GM21423 (cell line): ENCODE measurements at regions not wholly inside any gene's neighbourhood (a gene's known extent, or its start where the extent isn't known, plus 50 kb on each side); places are given as distances from the start of the nearest gene placed in this dataset.
"Not testable (repeated sequence)": the region's sequence is repeated elsewhere in the genome, so short reads cannot be mapped to it uniquely, and the experiment has no call there.

ENCODE experiments used
- ATAC-seq: cut with Tn5 transposase; IDR thresholded peaks from one replicate; pipeline ENCODE4 v1.9.1; 2021; ENCODE audit warnings: mild to moderate bottlenecking, moderate library complexity; ENCODE audit not compliant: unreplicated experiment

- peak; percentile 99 for ATAC-seq
These were observed 130.1 kb upstream of the ASCC3 start for GRCh38 chr6:101011186-101011585.

- no peak for ATAC-seq
These were observed 132.6 kb upstream of the ASCC3 start for GRCh38 chr6:101013612-101014195.

- no peak for ATAC-seq
These were observed 134.4 kb upstream of the ASCC3 start for GRCh38 chr6:101015541-101015940.

- ATAC-seq = no peak
These were observed 135.0 kb upstream of the ASCC3 start for GRCh38 chr6:101016163-101016562.

GRCh38 chr6:101018157-101018556, 137.0 kb upstream of the ASCC3 start:
- ATAC-seq = no peak

- no peak for ATAC-seq
These were observed 140.4 kb upstream of the ASCC3 start for GRCh38 chr6:101021504-101021903.

GRCh38 chr6:101042966-101043365, 161.8 kb upstream of the ASCC3 start:
- no peak for ATAC-seq

GRCh38 chr6:101058296-101058695, 177.2 kb upstream of the ASCC3 start:
- ATAC-seq = no peak

GRCh38 chr6:101066481-101066880, 185.4 kb upstream of the ASCC3 start:
- no peak for ATAC-seq

- no peak for ATAC-seq
These were observed 188.2 kb upstream of the ASCC3 start for GRCh38 chr6:101069191-101069795.

GRCh38 chr6:101070044-101070608, 189.0 kb upstream of the ASCC3 start:
- no peak for ATAC-seq

- no peak for ATAC-seq
These were observed 196.2 kb upstream of the ASCC3 start for GRCh38 chr6:101077344-101077743.

GRCh38 chr6:101079696-101080270, 198.7 kb upstream of the ASCC3 start:
- no peak for ATAC-seq

GRCh38 chr6:101080597-101080996, 199.5 kb upstream of the ASCC3 start:
- ATAC-seq = no peak

GRCh38 chr6:101083533-101084175, 202.5 kb upstream of the ASCC3 start:
- ATAC-seq = no peak

- ATAC-seq = no peak
These were observed 204.2 kb upstream of the ASCC3 start for GRCh38 chr6:101085327-101085726.

- ATAC-seq = no peak
These were observed 205.3 kb upstream of the ASCC3 start for GRCh38 chr6:101086473-101086872.

- ATAC-seq = no peak
These were observed 207.5 kb upstream of the ASCC3 start for GRCh38 chr6:101088594-101088993.

GRCh38 chr6:101089640-101090039, 208.5 kb upstream of the ASCC3 start:
- ATAC-seq = no peak

- ATAC-seq = no peak
These were observed 209.2 kb upstream of the ASCC3 start for GRCh38 chr6:101090281-101090680.

- ATAC-seq = not testable (repeated sequence)
These were observed 217.5 kb upstream of the ASCC3 start for GRCh38 chr6:101098605-101099004.

- ATAC-seq = no peak
These were observed 221.6 kb upstream of the ASCC3 start for GRCh38 chr6:101102702-101103101.
